HG03108 (cell line): ENCODE measurements at regions not wholly inside any gene's neighbourhood (a gene's known extent, or its start where the extent isn't known, plus 50 kb on each side); places are given as distances from the start of the nearest gene placed in this dataset.
"Not testable (repeated sequence)": the region's sequence is repeated elsewhere in the genome, so short reads cannot be mapped to it uniquely, and the experiment has no call there.

Experiments used
- ATAC-seq: cut with Tn5 transposase; IDR thresholded peaks from one replicate; pipeline ENCODE4 v1.9.1; 2021; ENCODE audit warnings: moderate library complexity; ENCODE audit not compliant: unreplicated experiment

DNA sequence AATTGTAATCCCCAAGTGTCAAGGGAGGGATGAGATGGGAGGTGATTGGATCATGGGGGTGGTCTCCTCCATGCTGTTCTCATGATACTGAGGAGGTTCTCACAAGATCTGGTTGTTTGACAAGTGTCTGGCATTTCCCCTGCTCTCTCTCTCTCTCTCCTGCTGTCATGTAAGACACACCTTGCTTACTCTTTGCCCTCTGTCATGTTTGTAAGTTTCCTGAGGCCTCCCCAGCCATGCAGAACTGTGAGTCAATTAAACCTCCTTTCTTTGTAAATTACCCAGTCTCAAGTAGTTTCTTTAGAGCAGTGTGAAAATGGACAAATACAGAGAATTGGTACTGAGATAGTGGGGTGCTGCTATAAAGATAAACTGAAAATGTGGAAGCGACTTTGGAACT, 207.9 kb downstream of the HINT1 start:
- no peak for ATAC-seq

DNA sequence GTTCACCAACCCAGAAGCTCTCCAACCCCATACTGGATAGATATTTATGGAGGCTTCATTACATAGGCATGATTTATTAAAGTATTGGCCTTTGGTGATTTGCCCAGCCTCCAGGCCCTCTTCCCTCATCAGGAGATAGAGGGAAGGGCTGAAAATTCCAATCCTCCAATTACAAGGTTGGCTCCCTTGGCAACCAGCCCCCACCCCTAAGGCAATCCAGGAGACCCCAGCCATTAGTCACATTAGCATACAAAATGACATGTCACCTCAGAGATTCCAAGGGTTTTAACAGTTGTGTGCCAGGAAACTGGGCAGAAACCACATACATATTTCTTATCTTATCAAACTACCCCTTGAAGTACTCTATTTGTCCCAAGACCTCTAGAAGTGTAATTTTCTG, 210.0 kb downstream of the HINT1 start:
- ATAC-seq, result no peak

DNA sequence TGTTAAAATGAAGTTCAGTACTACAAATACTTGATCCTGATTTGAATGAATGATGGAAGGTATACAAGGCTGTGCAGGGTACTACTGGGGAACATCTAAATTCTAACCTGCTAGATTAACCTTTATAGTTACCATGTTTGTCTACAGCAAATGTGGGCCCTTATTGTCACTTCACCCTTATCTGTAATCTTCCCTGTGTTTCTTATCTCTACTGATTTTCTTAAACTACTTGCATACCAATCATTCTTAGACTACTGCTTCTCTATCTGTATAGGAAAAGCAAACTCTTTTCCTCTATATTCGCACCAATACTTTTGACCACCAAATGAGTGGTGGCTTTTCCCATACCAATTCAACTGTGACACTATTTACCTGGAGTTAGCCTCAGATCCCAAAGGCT, 210.7 kb downstream of the HINT1 start:
- no peak for ATAC-seq

DNA sequence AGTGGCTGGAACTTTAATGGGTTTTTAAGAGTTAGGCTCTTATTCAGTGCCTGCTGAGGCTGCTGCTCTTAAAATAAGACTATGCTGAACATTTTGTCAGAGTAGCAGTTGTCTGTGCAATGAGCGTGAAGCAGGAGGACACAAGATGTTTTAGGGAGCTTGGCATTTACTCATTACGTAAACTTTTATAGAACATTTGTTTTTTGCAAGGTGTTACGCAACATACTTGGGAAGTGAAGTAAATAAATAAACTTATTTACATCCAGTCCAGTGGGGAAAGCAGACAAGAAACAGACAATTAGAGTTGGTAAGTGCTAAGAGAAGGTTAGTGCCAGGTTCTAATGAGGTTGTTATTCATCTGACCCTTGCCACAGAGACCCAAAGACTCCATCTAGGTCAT, 226.0 kb downstream of the HINT1 start:
- ATAC-seq, result no peak

DNA sequence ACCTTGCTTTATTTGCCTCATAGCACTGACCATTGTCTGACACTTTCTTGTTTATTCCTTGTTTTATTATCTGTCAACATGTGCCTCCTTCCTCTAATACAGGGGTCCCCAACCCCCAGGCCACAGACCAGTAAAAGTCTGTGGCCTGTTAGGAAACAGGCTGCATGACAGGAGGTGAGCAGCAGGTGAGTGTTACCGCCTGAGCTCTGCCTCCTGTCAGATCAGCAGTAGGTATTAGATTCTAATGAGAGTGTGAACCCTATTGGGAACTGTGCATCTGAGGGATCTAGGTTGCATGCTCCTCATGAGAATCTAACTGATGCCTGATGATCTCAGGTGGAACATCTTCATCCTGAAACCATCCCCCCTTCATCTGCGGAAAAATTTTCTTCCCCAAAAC, 228.0 kb downstream of the HINT1 start:
- ATAC-seq, result no peak

DNA sequence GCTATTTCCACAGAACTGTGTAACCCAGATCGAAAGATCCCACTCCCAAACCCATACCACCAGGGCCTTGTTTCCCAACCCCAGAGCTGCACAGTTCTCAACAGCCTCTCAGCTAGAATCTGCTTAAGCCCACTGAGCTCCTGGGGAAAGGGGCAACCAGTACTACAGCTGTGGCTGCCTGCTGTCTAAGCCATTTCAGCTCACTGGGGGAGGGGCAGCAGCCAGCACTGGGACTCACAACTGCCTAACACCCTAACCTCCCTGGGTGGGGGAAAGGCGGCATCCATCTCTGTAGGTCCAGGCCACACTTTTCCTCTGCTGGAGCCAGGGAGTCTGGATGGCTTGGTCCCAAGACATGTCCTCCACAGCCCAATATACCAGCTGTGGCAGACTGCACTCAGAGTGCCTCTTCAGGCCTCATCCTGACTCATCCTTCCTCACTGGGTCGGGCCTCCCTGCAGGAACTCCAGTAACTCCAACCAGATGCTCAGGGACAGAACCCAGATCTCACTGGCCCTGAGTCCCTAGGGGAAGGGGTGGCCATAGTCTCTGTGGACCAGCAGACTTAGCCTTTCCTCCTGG, 241.4 kb downstream of the HINT1 start:
- ATAC-seq, result no peak

DNA sequence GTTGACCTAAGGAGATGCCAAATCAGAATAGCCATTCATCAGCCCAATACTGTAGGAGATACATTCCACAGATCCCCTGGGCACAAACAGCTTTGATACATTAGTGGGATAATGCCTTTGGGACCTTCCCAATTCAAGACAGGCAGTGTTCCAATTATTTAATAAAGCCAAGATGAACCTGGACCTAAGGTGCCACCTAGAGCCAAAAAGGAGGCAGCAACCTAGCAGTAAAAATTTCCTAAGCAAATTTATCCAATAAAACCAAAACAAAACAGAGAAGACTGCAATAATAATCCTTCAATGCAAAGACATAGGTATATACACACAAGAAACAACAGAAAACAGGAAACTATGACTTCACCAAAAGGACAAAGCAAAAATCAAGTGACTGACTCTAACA, 253.0 kb downstream of the HINT1 start:
- no peak for ATAC-seq

DNA sequence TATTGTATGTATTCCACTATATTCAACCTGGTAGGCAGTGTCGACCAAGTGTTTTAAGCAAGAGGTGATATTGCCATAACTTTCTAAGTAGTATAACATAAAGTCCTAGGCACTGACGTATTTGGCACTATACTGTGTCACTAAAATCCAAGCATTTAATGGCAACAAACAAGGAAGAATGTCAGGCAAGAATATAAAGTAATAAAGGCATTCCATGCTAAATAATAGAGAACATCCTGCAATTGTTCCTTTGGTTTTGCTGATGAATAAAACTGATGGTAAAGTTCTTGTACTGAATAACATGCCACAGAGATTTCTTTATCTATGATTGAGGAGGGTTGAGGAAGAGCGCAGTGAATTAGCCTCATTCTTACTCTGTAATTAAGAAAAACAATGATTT, 256.9 kb downstream of the HINT1 start:
- no peak for ATAC-seq

DNA sequence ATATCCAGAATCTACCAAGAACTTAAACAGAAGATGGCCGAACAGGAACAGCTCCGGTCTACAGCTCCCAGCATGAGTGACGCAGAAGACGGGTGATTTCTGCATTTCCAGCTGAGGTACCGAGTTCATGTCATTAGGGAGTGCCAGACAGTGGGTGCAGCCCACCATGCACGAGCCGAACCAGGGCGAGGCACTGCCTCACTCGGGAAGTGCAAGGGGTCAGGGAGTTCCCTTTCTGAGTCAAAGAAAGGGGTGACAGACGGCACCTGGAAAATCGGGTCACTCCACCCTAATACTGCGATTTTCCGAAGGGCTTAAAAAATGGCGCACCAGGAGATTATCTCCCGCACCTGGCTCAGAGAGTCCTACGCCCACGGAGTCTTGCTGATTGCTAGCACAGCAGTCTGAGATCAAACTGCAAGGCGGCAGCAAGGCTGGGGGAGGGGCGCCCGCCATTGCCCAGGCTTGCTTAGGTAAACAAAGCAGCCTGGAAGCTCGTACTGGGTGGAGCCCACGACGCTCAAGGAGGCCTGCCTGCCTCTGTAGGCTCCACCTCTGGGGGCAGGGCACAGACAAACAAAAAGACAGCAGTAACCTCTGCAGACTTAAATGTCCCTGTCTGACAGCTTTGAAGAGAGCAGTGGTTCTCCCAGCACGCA, 267.4 kb downstream of the HINT1 start:
- not testable (repeated sequence) for ATAC-seq

DNA sequence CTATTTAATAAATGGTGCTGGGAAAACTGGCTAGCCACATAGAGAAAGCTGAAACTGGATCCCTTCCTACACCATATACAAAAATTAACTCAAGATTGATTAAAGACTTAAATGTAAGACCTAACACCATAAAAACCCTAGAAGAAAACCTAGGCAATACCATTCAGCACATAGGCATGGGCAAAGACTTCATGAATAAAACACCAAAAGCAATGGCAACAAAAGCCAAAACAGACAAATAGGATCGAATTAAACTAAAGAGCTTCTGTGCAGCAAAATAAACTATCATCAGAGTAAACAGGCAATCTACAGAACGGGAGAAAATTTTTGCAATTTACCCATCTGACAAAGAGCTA, 267.9 kb downstream of the HINT1 start:
- not testable (repeated sequence) for ATAC-seq

DNA sequence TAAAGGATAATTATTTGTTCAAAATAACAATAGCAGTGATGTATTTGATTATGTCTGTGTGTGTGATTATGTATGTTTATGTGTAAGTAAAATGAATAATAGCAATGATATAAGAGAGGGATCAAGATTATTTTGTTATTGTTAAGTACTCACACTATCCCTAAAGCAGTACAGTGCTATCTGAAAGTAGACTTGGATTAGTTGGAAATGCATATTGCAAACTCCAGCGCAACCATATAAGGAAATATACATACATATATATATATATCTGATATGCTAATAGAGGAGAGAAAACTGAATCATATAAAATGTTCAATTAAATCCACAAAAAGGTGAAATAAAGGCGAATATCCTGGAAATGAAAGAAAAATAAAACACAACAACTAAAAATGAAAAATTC, 268.4 kb downstream of the HINT1 start:
- no peak for ATAC-seq

DNA sequence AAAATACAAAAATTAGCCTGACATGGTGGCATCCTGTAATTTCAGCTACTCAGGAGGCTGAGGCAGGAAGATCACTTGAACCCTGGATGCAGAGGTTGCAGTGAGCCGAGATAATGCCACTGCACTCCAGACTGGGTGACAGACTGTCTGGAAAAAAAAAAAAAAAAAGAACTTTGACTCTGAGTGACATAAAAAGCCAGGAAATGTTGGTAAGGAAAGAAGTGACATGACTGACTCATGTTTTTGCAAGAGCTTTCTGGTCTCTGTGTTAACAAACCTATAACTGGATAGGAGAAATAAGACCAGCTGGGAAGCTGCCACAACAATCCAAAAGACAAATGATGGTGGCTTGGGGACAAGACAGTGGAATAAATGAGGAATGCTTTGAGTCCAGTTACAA, 272.1 kb downstream of the HINT1 start:
- ATAC-seq, result no peak

DNA sequence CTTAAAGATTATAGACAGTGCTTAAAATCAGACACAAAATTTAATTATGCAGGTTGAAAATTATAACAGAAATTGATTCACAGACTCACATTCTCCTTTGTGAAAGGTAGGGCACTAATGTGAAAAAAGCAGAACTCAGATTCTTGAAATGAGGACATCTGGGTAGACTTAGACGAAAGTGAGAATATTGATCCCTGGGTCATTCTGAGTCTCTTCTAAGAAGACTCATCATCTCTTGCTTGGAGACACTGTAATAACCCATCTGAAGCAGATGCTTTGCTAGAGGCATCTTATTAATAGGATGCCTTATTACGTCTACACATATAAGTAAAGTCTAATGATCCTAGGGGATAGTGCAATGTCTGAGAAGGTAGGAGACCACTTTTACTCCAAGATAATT, 274.4 kb downstream of the HINT1 start:
- ATAC-seq, result no peak

DNA sequence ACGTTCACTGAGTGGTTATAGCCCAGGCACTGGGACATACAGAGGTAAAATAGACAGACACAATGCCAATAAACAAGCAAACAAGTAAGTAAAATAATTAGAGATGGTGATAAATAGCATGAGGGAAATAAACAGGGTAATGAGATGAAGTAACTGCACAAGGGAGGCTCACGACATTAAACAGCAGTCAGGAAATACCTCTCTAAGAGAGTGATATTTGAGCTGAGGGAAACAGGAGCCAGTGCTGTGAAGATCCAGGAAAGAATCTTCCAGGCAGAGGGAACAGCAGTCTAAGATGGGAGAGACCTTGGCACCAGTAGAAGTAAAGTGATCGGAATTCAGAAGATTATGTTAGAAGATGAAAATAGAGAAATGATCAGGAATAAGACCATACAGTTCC, 279.4 kb downstream of the HINT1 start:
- ATAC-seq, result no peak

DNA sequence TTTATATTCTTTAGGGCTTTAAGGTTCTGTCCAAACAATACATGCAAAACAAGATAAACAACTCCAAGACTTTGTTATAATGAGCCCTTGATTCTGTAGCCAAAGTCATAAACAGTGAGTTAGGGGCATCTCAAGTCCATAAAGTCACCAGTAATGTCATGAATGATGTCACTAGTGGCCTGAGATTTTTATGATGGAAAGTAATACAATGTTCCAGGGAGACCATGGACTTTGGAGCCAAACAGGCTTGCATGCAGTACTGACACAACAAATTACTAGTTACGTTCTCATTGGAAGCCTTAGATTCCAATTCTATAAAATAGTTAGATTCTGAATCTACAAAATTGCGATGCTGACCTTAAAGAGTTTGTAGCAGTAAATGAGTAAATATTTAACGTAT, 280.0 kb downstream of the HINT1 start:
- no peak for ATAC-seq

DNA sequence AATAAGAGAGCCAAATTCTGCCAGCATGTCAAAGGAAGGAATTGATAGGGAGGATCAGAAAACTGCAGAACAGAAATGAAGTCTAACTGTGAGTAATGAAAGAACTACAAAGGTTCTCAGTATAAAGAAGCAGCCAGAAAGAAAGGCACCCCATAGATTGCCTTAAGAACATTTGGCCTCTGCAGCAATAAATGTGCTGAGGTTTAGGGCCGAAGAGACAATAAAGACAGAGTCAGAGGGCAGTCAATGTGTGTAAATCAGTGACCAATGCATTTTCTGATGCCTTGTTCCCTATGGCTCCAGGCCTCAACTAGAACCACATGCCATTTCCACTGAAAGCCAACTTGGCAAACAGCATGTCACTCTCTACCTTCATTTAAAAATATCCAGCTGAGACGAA, 281.0 kb downstream of the HINT1 start:
- ATAC-seq, result no peak

DNA sequence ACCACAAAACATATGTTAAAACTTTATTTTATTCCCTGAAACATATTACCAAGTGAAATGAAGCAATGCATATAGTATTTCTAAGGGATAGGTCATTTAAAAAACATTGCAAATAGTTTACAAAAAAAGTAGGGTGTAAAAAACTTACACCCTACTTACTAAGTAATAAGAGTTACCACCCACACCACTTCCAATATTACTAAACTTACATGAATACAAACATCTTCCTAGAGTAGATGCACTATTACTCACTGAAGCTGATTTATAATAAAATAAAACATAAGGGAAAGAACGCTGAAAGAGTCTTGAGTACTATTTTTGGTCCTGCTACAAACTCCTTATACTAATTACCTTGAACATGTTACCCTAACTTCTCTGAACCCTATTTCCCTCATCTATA, 289.4 kb downstream of the HINT1 start:
- no peak for ATAC-seq

DNA sequence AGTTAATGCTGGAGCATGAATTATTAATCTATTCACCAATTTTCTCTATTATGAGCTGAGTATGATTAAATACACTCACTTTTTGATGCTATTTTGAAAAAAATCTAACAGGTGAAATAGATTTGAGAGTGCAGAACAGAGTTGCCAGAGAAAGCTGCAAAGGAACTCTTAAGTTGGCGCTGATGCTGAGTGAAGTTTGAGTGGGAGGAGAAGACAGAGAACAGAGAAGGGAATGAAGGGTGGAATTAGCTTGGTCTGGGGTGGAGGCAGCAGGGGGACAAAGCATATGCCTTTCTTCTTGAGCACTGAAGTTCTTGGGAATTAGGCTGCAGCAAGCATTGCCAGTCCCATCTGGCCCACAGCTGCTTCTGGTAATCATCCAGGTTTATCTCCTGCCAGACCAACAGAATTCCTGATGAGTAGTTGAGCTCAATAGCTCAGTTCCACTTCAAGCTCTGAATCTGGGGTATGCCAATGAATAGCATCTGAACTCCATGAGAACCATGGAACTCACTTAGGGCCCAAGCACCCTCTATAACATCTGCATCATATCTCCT, 290.1 kb downstream of the HINT1 start:
- no peak for ATAC-seq

DNA sequence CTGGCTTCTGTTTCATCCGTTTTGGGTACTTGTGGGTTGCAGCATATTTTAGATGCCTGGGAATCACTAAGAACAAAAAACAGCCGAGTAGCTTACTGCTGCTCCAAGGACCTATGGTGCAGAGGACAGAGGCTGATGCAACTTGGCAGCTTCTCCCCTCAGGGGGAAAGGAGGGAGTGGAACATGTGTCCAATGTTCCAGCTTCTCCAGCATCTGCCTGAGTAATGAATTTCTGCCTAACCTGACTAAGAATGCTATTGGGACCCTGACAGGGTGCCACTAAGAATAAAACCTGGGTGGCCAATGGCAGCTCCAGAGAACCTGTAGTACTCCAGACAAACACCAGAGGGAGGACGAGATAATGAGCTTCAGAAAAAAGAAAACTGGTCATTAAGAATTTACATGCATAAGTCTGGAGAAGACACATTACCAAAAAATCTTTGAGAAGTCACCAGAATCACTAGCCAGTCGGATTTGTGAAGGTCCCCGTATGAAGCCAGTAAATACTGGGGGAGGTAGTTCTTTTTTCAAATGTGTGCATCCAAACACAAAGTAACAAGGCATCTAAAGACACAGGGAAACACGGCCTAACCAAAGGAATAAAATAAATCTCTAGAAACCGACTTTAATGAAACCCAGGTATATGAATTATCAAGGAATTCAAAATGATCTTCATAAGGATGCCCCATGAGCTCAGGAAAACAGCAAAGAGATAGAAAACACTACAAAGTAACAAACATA, 293.5 kb downstream of the HINT1 start:
- ATAC-seq, result no peak

DNA sequence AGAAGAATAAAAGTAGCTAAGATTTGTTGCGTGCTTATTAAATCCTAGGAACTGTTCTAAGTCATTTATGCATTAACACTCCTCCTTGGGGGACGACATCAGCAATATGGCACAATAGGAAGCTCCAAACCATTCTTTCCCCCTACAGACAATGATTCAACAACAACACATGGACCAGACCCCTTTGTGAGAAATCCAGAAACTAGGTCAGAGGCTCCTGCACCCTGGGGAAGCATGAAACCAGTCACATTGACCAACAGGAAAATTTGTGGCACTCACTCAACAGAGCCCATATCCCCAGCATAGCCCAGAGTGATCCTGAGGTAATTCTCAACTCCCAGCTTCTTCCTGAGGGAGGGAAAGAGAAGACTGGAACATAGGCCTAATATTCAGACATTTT, 294.4 kb downstream of the HINT1 start:
- ATAC-seq, result no peak

DNA sequence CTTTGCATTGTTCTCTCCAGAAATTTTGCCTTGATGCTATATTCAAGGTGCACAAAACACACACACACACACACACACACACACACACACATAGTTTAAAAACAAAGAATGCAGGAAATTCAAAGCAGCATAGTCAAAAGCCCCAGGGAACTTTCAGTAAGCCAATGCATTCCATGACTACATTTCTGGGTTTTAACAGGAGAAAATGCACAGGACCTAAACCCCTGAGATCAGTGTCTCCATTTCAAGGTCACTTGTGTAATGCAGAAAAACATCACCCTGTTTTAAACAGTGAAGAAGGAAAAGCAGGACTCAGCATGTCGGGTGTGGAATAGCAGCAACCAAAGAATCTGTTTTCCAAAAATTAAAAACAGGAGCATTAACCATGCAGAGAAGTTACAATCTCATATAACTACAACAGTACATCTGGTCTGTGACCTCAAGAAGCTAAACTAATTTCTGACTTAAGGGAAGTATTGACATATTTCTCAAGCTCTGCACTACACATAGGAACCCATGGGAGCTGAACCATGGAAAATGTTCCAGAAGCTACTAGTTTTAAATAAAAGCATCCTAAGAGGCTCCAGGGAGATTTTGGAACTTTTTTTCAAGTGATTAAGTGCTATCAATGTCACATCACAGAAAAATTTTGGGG, 296.7 kb downstream of the HINT1 start:
- ATAC-seq, result no peak
